GM12891 (cell line): ENCODE measurements at regions not wholly inside any gene's neighbourhood (a gene's known extent, or its start where the extent isn't known, plus 50 kb on each side); places are given as distances from the start of the nearest gene placed in this dataset.

Experiments
- PAX5 ChIP-seq: IDR thresholded peaks from 2 replicates; pipeline ENCODE4 v1.6.1; 2011; ENCODE audit warnings: low read length, moderate library complexity, mild to moderate bottlenecking; ENCODE audit not compliant: insufficient read depth, severe bottlenecking
- POLR2A ChIP-seq: IDR thresholded peaks from 2 replicates; pipeline ENCODE4 v1.6.1; 2011; ENCODE audit warnings: low read depth, low read length, control low read depth
- POLR2AphosphoS5 ChIP-seq: IDR thresholded peaks from 2 replicates; pipeline ENCODE4 v1.6.1; 2011; ENCODE audit warnings: low read depth, low read length, control low read depth
- SPI1 ChIP-seq: IDR thresholded peaks from 2 replicates; pipeline ENCODE4 v1.6.1; 2011; ENCODE audit warnings: low read depth, low read length, control low read depth
- TAF1 ChIP-seq: IDR thresholded peaks from 2 replicates; pipeline ENCODE4 v1.6.1; 2011; ENCODE audit warnings: low read depth, low read length, control low read depth

DNA sequence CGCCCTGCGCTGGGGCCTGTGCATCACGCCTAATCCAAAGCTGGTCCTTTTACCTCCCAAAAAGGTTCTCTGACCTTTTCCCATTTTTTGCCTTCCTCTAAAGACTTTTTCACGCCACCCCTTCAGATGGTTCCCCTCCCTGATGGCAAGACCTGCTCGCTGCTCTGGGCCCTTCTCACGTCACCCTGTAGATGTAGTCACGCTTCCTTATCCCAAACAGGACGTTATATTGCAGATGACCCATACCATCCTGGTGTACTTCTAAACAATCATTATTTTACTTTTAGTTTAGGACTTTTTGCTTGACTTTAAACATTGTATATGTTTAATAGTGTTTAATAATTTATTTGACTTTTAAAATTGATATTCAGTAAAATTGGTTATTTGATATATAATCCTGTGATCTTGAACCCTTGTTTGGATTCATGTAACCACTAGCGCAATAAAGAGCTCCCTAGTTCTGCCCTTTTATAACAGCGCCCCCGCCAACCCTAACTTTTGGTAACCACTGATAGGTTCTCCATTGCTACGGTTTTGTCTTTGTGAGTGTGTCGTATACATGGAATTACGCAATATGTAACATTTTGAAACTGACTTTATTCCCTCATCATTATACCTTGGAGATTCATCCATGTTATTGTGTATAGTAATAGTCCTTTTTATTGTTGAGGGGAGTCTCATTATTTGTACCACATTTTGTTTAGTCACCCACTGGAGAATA is 159.0 kb upstream of the CHRNA7 start:
- TF ChIP-seq POLR2A (no peak), SPI1 (no peak), POLR2AphosphoS5 (no peak), TAF1 (no peak), PAX5 (no peak)
